Peyer's patch (tissue), 4 donors: ENCODE measurements at regions not wholly inside any gene's neighbourhood (a gene's known extent, or its start where the extent isn't known, plus 50 kb on each side); places are given as distances from the start of the nearest gene placed in this dataset.
"Not testable (repeated sequence)": the region's sequence is repeated elsewhere in the genome, so short reads cannot be mapped to it uniquely, and the experiment has no call there.

Experiments used
- POLR2A ChIP-seq, 2 donors: fragments of 450-650 bp; IDR thresholded peaks; one replicate each; pipeline ENCODE4 v1.5.1; 2017; ENCODE audit warnings: antibody characterized with exemption in 2 of 2, mild to moderate bottlenecking in 2 of 2, moderate library complexity in 2 of 2
- TF ChIP-seq, protein P1 (sequence below), 6 experiments: fragments of 450-650 bp in 4 of 6; fragments of 200-600 bp in 2 of 6; sonication (generic) in 1 of 6; IDR thresholded peaks; one replicate each; pipeline ENCODE4 v1.5.1; 2017 to 2019; ENCODE audit warnings: antibody characterized with exemption in 6 of 6, mild to moderate bottlenecking in 3 of 6, moderate library complexity in 1 of 6

DNA sequence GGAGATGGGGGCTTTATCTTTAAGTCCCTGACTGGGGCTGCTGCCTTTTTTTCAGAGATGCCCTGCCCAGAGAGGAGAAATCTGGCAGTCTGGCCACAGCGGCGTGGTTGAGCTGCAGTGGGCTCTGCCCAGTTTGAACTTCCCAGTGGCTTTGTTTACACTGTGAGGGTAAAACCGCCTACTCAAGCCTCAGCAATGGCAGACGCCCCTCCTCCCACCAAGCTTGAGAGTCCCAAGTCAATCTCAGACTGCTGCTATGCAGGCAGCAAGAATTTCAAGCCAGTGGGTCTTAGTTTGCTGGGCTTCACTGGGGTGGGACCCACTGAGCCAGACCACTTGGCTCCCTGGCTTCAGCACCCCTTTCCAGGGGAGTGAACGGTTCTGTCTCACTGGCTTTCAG lies 76.4 kb upstream of the DNAJC1 start:
- TF ChIP-seq, protein P1, sequence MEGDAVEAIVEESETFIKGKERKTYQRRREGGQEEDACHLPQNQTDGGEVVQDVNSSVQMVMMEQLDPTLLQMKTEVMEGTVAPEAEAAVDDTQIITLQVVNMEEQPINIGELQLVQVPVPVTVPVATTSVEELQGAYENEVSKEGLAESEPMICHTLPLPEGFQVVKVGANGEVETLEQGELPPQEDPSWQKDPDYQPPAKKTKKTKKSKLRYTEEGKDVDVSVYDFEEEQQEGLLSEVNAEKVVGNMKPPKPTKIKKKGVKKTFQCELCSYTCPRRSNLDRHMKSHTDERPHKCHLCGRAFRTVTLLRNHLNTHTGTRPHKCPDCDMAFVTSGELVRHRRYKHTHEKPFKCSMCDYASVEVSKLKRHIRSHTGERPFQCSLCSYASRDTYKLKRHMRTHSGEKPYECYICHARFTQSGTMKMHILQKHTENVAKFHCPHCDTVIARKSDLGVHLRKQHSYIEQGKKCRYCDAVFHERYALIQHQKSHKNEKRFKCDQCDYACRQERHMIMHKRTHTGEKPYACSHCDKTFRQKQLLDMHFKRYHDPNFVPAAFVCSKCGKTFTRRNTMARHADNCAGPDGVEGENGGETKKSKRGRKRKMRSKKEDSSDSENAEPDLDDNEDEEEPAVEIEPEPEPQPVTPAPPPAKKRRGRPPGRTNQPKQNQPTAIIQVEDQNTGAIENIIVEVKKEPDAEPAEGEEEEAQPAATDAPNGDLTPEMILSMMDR (IDR thresholded peaks at IDR 0.05): not testable (repeated sequence)
- TF ChIP-seq POLR2A (IDR thresholded peaks at IDR 0.05): not testable (repeated sequence)
